HG03558 (cell line): ENCODE measurements at regions not wholly inside any gene's neighbourhood (a gene's known extent, or its start where the extent isn't known, plus 50 kb on each side); places are given as distances from the start of the nearest gene placed in this dataset.

Experiments used
- ATAC-seq: cut with Tn5 transposase; IDR thresholded peaks from one replicate; pipeline ENCODE4 v1.9.1; 2021; ENCODE audit warnings: moderate number of reproducible peaks; ENCODE audit not compliant: unreplicated experiment; ENCODE audit errors: extremely low read depth

DNA sequence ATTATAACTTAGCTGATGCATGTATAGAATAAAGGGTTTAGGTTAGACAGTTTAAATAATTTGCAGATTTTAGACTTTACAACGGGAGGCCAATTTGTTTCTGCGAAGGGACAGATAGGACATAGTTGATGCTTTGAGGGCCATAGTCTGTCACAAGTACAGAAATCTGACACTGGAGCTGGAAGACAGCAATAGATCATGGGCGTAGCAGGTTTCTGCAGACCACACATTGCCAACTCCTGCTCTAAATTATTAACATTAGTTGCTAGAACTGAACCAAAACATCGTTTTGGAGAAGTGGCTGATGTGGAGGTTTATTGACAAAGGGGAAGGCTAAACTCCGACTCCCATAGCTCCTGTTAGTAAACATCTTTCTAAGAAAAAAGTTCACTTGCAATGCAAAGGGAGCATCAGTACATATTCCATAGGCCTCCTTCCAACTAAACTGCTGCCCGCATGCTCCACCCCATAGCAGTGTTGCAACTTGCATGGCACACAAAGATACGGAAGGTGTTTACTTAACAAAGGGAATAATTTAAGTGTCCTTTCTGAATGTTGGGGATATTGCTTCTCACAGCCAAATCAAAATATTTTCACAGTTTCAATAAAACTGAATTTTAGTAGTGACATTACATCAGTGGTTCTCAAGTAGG, 862.0 kb upstream of the CXADR start:
- no peak for ATAC-seq

DNA sequence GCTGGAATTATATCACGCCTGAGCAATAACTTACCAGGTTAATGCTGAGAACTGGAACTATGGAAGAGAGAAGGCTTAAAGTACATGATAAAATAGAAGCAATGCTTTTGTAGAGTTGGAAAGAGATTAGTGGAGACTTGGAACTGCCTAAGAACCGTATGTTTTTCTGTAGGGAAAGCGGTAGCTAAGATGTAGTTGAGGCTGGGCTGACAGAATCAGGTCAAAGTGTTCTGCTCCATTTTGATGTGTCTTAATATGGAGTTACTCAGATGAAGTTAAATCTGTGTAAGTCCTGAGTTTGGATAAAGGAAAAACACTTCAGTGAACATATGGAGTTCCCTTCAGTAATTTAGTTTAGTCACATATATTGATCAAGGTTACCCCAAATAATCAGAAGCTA, 860.9 kb upstream of the CXADR start:
- no peak for ATAC-seq

DNA sequence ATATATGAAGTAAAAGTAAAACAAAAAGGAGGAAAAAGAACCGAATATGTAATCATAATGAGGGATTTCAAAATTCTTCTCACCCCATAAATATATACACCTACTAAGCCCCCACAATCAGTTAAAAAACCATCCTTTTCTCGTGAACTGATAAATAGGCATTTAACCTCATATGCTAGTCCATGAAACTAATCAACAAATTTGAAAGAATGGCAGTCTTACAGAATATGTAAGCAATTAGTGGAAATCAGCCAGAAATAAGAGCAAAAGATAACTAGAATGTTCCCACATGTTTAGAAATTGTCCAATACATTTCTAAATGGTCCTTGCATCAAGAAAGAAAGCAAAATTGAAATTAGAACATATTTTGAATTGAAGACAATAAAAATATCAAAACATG, 849.4 kb upstream of the CXADR start:
- no peak for ATAC-seq

DNA sequence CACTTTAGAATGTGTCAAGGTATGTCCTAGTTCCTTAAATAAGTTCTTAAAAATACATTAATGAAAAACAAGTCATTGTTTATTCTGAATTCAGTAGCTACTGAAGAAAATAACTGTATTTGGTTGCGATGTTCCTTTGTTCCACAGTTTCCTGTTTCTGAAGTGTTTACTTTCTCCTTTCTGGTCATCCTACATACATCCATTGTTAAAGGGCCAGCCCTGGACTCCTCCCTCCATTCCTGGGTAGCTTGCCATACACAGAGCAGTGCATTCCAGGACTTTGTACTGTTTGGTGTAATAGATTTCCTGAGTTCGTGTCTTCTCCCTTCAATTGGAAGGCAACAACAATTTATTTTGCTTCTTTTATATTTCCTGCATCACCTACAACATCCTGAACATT, 845.4 kb upstream of the CXADR start:
- ATAC-seq, result no peak

DNA sequence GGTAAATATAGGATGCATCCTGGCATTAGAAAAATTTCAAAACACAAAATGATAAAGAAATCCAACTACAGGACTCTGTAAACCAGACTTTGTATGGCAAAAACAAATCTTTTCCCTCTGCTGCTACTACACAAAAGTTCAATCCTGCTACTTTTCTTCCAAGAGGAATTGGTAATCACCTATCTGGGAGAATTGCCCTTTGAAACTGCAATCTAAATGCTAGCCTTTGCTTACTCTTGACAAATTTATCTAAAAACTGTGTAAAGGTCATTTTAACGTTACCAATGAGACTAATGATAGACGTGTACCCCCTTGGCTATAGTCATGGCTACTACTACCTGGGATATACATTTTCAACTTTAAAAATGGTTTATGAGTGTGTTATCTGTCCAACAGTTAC, 837.9 kb upstream of the CXADR start:
- ATAC-seq, result no peak

DNA sequence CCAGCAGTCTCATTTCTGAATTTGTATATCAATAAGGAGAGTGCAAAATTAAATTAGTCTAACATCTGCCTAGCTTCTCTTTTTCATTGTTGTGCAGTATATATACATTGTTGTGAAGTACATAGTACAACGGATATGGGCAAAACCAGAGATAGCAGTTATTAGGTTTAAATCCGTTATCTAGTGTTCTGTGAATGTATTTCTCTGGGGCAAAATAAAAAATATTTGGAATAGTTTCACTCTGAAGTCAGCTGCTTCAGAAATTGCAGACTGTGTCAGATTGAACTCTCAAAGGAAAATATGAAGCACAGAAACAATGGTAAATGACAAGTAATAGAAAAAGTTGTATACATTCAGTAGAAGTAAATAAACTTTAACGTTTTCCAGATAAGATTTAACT, 836.5 kb upstream of the CXADR start:
- no peak for ATAC-seq

DNA sequence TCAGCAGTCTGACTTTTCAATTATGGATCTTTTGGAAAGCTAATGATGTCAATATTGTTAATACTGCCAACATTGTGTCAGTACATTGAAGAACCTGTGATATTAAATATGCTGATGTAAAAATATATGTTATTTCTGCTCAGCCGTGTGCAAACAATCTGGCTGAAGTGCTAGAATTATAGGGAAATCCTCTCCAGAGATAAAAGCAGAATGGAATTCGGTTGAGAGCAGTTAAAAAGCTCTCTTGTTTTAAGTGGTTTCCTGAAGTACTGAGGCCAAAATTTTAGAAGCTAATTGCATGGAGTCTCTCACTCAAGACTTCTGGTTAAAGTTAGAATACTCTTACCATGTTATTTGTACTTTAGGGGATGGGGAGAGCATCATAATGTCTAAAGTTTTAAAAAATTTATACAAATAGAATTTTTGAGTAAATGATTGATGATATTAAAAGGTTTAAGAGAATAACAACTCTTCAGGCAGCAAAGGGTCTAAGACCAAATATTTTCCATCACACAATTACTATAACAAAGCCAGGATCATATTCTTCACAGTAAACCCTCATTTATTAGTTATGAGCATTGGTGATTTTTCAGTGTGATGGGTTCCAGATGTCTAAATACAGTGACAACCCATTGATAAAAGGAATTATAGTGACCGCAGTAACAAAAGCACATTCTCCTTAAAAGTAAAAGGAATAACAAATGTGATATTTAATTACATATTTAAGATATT, 834.2 kb upstream of the CXADR start:
- no peak for ATAC-seq

DNA sequence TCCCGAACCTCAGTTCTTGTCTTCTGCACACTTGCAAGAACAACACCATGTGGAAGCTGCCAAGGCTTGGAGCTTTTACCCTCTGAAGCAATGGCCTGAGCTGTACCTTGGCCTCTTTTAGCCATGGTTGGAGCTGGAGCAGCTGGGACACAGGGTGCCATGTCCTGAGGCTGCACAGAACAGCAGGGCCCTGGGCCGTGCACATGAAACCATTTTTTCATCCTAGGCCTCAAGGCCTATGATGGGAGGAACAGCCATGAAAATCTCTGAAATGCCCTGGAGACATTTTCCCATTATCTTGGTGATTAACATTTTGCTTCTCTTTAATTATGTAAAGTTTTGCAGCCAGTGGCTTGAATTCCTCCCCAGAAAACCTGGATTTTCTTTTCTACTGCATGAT, 817.8 kb upstream of the CXADR start:
- ATAC-seq, result no peak

DNA sequence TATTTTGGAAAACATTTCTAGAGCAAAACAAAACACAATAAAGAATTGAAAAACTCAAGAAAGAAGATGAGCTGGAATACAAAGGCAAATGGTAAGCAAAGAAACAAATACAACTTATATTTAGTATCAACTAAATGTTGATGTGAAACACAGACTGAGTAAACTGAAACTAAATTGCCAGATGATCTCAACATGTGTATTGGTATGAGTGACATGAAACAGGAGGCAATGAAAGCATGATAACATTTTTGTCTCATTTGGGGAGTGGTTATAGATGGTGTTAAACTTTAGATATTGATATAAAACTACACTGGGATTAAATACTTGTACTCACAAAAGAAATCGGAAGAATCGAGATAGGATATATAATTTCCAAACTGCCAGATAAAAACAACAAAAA, 805.6 kb upstream of the CXADR start:
- no peak for ATAC-seq

DNA sequence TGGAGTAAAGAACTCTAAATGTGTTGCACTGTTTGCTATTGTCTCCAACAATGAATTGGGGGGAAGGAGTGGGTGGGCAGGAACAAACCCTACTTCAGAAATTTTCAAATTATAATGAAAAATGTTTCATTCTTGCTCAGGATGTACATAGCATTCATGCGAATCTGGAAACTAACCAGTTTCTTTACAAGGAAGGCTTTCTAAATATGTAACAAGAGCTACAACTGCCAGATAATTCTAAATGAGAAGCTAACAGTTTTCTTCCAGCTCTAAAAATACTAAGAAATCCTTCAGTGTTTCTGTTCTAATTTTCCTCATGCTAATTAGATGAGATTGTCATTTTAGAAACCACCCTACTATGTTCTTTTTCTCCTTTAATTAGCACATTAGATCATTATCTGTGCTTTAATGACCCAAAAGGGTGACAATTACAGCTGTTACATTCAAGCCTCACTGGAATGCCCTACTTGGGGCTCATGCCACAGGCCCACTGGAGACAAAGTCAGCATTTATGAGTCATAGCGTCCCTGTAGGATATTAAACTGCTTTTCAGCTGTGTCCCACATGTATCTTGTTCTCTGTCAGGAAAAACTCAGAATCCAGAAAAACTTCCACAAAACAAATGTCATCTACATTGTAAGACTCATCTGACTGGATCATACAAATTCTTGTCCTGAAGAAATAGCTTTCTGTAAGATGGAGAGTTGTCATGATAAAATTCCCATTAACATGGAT, 804.6 kb upstream of the CXADR start:
- no peak for ATAC-seq

DNA sequence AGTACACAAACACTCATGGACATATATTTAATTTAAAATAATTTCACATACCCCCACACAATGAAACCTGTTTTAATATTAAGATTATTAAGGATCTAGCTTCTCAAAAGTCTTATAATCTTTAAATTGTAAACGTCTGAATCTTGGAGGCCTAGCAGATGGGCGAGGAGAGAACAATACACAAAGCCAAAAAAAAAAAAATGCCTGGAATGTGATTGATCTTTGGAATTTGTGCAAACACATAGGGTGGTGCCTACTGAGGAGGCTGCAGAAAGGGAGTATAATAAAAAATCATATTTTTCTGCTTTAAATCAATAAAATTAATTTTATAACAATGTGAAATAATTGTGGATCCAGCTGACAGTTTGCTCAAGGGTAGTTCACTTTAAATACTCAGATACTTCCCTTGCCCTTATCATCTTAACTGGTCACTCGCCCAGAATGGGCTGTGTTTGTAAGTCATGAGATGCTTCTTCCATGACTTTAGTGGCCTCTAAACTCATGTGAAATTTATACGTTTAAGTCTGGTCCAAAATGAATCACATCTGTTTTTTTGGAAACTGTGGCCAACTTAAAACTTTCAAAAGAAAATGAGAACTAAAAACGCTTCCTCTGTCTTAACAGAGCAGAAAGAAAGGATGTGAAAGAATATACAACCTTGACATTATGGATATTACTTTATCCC, 802.8 kb upstream of the CXADR start:
- ATAC-seq, result no peak

DNA sequence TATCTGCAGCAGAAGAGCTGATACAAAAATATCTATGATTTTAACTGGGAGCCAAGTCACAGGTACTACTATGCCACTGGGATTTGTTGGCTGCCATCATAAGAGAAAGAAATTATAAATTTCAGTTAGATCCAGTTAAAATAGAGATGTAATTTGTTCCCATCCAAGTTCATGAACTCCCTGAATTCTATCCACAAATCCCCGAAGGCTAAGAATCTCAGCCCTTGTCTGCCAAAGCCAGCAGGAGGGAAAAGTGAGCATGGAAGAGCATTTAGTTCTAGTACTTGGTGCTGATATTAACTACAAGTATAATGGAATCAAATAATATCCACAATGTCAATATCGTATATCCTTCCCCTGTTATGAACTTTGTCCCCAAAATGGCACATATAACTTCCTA, 801.1 kb upstream of the CXADR start:
- ATAC-seq, result no peak

DNA sequence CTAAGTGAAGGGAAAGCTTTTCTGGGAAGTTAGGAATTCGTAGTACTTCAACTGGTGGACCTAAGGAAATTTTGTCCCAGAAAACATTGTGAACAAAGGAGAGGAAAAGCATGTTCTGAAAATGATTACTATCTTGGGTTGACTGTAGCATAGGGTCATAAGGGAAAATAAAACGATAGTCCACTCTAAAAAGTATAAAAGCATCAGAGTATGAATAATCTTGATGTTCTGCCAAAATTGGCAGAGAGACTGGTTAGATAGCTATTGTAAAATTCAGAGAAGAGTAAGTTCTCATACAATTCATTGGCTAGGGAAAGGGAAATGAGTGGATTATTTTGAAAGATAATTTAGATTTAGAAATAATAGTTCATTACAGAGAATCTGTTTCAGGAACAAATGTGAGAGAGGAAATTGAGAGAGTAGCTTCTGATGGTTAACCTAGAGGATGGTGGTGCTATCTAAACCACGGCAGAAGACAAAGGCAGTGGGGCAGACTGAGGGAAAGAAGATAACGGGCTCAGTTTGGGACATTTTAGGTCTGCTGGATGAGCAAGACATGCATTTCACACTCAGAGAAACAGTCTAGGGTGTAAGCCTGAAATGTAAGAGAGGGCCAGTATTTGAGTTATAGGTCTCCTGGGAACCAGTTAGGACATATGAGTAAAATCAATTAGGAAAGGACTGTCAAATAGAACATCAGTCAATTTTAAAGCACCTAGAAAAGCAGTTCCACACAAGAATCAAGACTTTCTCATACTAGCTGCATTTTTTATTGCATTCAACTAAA, 799.3 kb upstream of the CXADR start:
- no peak for ATAC-seq

DNA sequence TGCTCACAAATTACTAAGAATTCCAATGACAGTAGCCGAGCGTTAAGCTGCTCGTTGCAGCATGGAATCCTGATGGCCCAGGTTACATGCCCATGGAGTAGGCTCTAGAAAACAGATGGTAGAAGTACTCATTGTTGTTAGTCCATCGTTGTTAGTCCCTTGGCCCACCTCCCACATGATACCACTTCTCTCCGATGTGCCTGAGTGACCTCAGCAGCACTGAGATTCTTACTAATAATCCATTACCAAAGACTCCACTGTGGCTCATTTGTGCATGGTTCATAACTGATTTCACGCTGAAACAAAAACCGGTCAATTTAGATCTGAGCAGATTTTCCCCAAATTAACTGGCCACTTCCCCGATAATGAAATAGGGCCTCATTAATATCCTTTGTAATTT, 772.3 kb upstream of the CXADR start:
- ATAC-seq, result no peak

DNA sequence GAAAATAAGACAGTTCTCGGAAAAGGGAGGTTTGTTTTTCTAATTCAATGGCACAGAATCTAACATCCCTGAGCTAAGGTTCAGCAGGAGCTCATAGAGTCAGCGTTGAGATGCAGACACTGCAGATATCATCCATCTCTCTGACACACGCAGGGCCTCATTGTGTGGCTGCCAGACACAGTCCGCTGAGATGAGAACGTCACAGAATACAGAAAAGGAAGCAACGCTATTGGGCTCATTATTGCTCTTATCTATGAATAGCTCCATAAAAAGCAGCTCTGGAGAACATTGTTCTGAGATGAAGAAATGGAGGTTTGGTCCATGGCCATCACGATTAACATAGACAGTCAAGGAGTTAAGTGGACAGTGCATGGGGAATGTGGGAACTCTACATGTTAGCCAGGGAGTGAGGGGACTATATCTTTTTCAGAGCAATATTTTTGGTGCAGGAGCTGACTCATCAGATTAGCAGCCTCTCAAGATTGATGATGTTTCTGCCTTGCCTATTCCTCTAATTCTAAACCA, 771.6 kb upstream of the CXADR start:
- no peak for ATAC-seq

DNA sequence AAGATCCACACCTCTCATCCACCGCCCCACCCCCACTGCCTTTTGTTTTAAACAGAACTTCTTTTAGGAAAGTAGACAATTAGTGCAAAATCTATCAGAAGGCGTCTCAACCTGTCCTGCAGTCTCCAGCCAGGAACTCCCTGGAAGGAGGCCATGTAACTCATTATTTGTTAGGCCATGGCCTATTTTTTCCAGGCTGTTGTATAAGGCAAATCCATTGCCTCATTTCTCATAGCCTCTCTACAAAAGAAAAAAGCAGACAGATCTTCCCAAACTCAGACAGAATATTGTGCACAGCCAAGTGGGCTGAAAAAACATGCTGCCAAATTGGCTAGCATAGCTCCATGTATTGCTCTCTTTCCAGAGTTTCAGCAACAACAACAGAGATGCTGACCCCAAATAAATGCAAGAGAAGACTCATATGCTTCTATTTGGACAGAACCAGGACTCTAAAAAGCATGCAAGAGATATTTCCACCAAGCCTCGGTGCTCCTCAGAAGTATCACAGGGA, 770.7 kb upstream of the CXADR start:
- no peak for ATAC-seq

DNA sequence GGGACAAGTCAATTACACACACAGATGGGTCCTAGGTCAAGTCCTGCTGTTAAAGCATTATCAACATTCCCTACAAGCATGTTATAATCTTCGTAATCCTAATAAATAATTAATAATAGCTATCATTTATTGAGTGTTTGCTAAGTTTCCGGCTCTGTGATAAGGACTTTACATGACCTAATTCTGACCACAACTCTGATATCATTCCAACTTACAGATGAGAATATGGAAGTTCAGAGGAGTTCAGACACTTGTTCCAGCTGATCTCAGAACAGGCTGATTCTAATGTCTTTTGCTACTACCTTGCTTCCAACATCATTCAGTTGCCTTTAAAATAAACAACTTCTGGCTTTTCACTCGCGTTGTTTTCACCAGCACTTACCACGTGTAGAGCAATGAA, 770.1 kb upstream of the CXADR start:
- ATAC-seq, result no peak

DNA sequence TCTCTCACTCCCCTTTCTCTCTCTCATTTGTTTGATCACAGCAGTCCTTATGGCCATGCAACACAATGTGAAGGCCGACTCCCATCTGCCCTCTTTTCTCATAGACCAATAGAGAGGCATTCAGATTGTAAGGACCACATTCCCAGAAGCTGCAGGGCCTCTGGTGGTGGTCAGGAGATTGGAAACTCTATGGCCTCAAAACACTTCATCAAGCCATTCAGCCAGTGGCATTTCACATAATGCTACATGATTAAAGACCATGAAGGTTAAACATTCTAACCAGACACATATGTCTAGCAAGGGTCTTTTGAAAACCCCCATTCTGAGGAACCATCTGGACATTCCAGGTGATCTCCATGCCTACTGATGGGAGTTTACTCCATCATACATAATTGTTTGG, 769.5 kb upstream of the CXADR start:
- no peak for ATAC-seq

DNA sequence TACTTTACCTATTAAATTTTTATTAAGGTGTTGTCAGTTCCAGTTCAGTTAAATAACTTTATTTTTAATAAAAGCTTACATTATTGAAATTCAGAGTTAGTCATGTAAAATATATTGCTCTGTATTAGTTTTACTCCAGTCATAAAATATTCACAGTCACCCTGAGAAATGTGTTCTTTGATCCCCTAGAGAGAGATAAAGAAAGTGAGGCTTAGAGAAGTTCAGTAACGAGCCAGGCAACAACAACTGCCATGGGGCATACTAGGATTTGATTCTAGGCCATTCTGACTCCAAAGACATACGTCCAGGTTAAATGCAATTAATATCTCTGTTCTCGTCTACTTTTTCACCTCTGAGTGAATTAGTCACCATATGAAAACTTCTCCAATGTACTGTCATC, 761.9 kb upstream of the CXADR start:
- ATAC-seq, result no peak
